SK-N-SH treated with all-trans-retinoic acid at 6 μM for 48 hours (cell line): ENCODE measurements at regions not wholly inside any gene's neighbourhood (a gene's known extent, or its start where the extent isn't known, plus 50 kb on each side); places are given as distances from the start of the nearest gene placed in this dataset.

Experiments used
- ATAC-seq: fragments of 200-7000 bp; cut with Tn5 transposase; 3 replicates; pipeline ENCODE4 v1.9.1; 2020; ENCODE audit warnings: mild to moderate bottlenecking, moderate library complexity
- BACH2 ChIP-seq: fragments of 250-450 bp; sonication (Bioruptor Pico); IDR thresholded peaks from 2 replicates; pipeline ENCODE4 v1.9.0; 2021; ENCODE audit warnings: mild to moderate bottlenecking, borderline replicate concordance
- CREB5 ChIP-seq: fragments of 250-450 bp; sonication (Bioruptor Pico); IDR thresholded peaks from 2 replicates; pipeline ENCODE4 v1.5.1; 2020; ENCODE audit warnings: low read depth, mild to moderate bottlenecking, moderate library complexity
- CSDC2 ChIP-seq: fragments of 250-450 bp; sonication (Bioruptor Pico); IDR thresholded peaks from 2 replicates; pipeline ENCODE4 v1.5.0; 2020; ENCODE audit warnings: mild to moderate bottlenecking, moderate library complexity
- CSRNP3 ChIP-seq: fragments of 250-450 bp; sonication (Bioruptor Pico); IDR thresholded peaks from 2 replicates; pipeline ENCODE4 v1.5.1; 2021; ENCODE audit warnings: mild to moderate bottlenecking, moderate library complexity
- ISL1 ChIP-seq: fragments of 250-450 bp; sonication (Bioruptor Pico); IDR thresholded peaks from 2 replicates; pipeline ENCODE4 v2.1.2; 2022; ENCODE audit warnings: mild to moderate bottlenecking, moderate library complexity
- PATZ1 ChIP-seq: fragments of 250-450 bp; sonication (Bioruptor Pico); IDR thresholded peaks from 2 replicates; pipeline ENCODE4 v1.8.0; 2020; ENCODE audit warnings: mild to moderate bottlenecking, moderate library complexity, borderline replicate concordance
- PPARA ChIP-seq: fragments of 250-450 bp; sonication (Bioruptor Pico); IDR thresholded peaks from 2 replicates; pipeline ENCODE4 v1.5.0; 2020; ENCODE audit warnings: mild to moderate bottlenecking, borderline replicate concordance
- SNAI2 ChIP-seq: fragments of 250-450 bp; sonication (Bioruptor Pico); IDR thresholded peaks from 2 replicates; pipeline ENCODE4 v1.5.0; 2020; ENCODE audit warnings: mild to moderate bottlenecking, moderate library complexity
- TCF4 ChIP-seq: fragments of 250-450 bp; sonication (Bioruptor Pico); IDR thresholded peaks from 2 replicates; pipeline ENCODE4 v1.8.0; 2021; ENCODE audit warnings: mild to moderate bottlenecking, moderate library complexity, borderline replicate concordance
- TOX ChIP-seq: fragments of 250-450 bp; sonication (Bioruptor Pico); IDR thresholded peaks from 2 replicates; pipeline ENCODE4 v1.8.0; 2021; ENCODE audit warnings: mild to moderate bottlenecking, moderate library complexity, borderline replicate concordance
- TSHZ2 ChIP-seq: fragments of 250-450 bp; sonication (Bioruptor Pico); IDR thresholded peaks from 2 replicates; pipeline ENCODE4 v1.5.0; 2020; ENCODE audit warnings: mild to moderate bottlenecking, moderate library complexity
- ZC3H10 ChIP-seq: fragments of 250-450 bp; sonication (Bioruptor Pico); IDR thresholded peaks from 2 replicates; pipeline ENCODE4 v1.5.1; 2021; ENCODE audit warnings: mild to moderate bottlenecking, moderate library complexity
- ZFP30 ChIP-seq: fragments of 450-650 bp; formaldehyde crosslinking; IDR thresholded peaks from 2 replicates; pipeline ENCODE4 v1.5.0; 2022; ENCODE audit warnings: mild to moderate bottlenecking, moderate library complexity
- ZNF565 ChIP-seq: fragments of 450-650 bp; formaldehyde crosslinking; conservative IDR thresholded peaks from 2 replicates; pipeline ENCODE4 v1.5.0; 2020; ENCODE audit warnings: low read depth, mild to moderate bottlenecking, moderate library complexity
- ZNF70 ChIP-seq: fragments of 450-650 bp; formaldehyde crosslinking; IDR thresholded peaks from 2 replicates; pipeline ENCODE4 v1.5.0; 2020; ENCODE audit warnings: mild to moderate bottlenecking, moderate library complexity
- ZNF8 ChIP-seq: fragments of 450-650 bp; formaldehyde crosslinking; IDR thresholded peaks from 2 replicates; pipeline ENCODE4 v1.5.0; 2020; ENCODE audit warnings: mild to moderate bottlenecking, moderate library complexity

GRCh38 chr6:126913651-126914050 lies 204.8 kb upstream of the RSPO3 start:
- ATAC-seq: no peak
- no peak for TF ChIP-seq TSHZ2 (CRISPR knock-in tag)

- no peak for ATAC-seq
- TF ChIP-seq ZC3H10 (CRISPR knock-in tag) (no peak), PPARA (CRISPR knock-in tag) (no peak), ZFP30 (CRISPR knock-in tag) (no peak), ZNF565 (no peak)
Measured at GRCh38 chr6:126914172-126914571, 204.3 kb upstream of the RSPO3 start.

- TF ChIP-seq ZNF565: no peak
- TF ChIP-seq PATZ1 (CRISPR knock-in tag): no peak
- no peak for ATAC-seq
Measured at GRCh38 chr6:126914801-126915200, 203.7 kb upstream of the RSPO3 start.

- peak; percentile 75 for ATAC-seq
- TF ChIP-seq SNAI2 (CRISPR knock-in tag) (no peak), ISL1 (CRISPR knock-in tag) (no peak)
- TF ChIP-seq, all 23 proteins: peak for 0
Measured at GRCh38 chr6:126919947-126920346, 198.5 kb upstream of the RSPO3 start.

GRCh38 chr6:126923807-126924206 lies 194.7 kb upstream of the RSPO3 start:
- no peak for ATAC-seq
- TF ChIP-seq TCF4 (CRISPR knock-in tag) (no peak), ZNF70 (CRISPR knock-in tag) (no peak), CSRNP3 (CRISPR knock-in tag) (no peak)
- TF ChIP-seq, all 23 proteins: peak for 0

- TF ChIP-seq ZNF8 (CRISPR knock-in tag) (no peak), BACH2 (no peak), SNAI2 (CRISPR knock-in tag) (no peak)
- no peak for ATAC-seq
Measured at GRCh38 chr6:126926926-126927325, 191.5 kb upstream of the RSPO3 start.

GRCh38 chr6:126927841-126928240 lies 190.6 kb upstream of the RSPO3 start:
- TF ChIP-seq PATZ1 (CRISPR knock-in tag) (no peak), BACH2 (no peak), CSDC2 (CRISPR knock-in tag) (no peak), ZNF8 (CRISPR knock-in tag) (no peak), TOX (CRISPR knock-in tag) (no peak), ZNF70 (CRISPR knock-in tag) (no peak), CREB5 (no peak), ZC3H10 (CRISPR knock-in tag) (no peak), TCF4 (CRISPR knock-in tag) (no peak)
- no peak for ATAC-seq
